NCI-H2107 treated with DMSO at 0.1 percent for 48 hours (cell line): ENCODE measurements at regions not wholly inside any gene's neighbourhood (a gene's known extent, or its start where the extent isn't known, plus 50 kb on each side); places are given as distances from the start of the nearest gene placed in this dataset.
"Not testable (repeated sequence)": the region's sequence is repeated elsewhere in the genome, so short reads cannot be mapped to it uniquely, and the experiment has no call there.

Experiments
- DNase-seq: peaks from one replicate; lab custom pipeline; 2025; ENCODE audit not compliant: unreplicated experiment; lab: John Stamatoyannopoulos, UW

GRCh38 chr15:84152381-84152979 lies 83.1 kb upstream of the GOLGA6L4 start:
- peak; percentile 30 for DNase-seq

- not testable (repeated sequence) for DNase-seq
These were observed 81.9 kb upstream of the GOLGA6L4 start for GRCh38 chr15:84153655-84154140.

GRCh38 chr15:84154314-84154713 lies 81.3 kb upstream of the GOLGA6L4 start:
- not testable (repeated sequence) for DNase-seq

- not testable (repeated sequence) for DNase-seq
These were observed 80.8 kb upstream of the GOLGA6L4 start for GRCh38 chr15:84154787-84155186.

- DNase-seq = peak; percentile 17
These were observed 79.6 kb upstream of the GOLGA6L4 start for GRCh38 chr15:84155792-84156587.

- not testable (repeated sequence) for DNase-seq
These were observed 79.1 kb upstream of the GOLGA6L4 start for GRCh38 chr15:84156588-84156840.

- DNase-seq = not testable (repeated sequence)
These were observed 78.4 kb upstream of the GOLGA6L4 start for GRCh38 chr15:84157056-84157632.

- not testable (repeated sequence) for DNase-seq
These were observed 77.7 kb upstream of the GOLGA6L4 start for GRCh38 chr15:84157857-84158256.

- not testable (repeated sequence) for DNase-seq
These were observed 76.0 kb upstream of the GOLGA6L4 start for GRCh38 chr15:84159346-84160269.

- DNase-seq = not testable (repeated sequence)
These were observed 70.9 kb upstream of the GOLGA6L4 start for GRCh38 chr15:84164423-84165292.

GRCh38 chr15:84170029-84170428 lies 65.5 kb upstream of the GOLGA6L4 start:
- not testable (repeated sequence) for DNase-seq

GRCh38 chr15:84173231-84173610 lies 62.4 kb upstream of the GOLGA6L4 start:
- DNase-seq = not testable (repeated sequence)
